Cerebellar cortex (tissue), 1 donor: ENCODE measurements at regions not wholly inside any gene's neighbourhood (a gene's known extent, or its start where the extent isn't known, plus 50 kb on each side); places are given as distances from the start of the nearest gene placed in this dataset.
"Not testable (repeated sequence)": the region's sequence is repeated elsewhere in the genome, so short reads cannot be mapped to it uniquely, and the experiment has no call there.

Experiments used
- DNase-seq: peaks from one replicate; pipeline ENCODE4 v3.0.0-alpha.2; 2015; ENCODE audit warnings: low spot score

DNA sequence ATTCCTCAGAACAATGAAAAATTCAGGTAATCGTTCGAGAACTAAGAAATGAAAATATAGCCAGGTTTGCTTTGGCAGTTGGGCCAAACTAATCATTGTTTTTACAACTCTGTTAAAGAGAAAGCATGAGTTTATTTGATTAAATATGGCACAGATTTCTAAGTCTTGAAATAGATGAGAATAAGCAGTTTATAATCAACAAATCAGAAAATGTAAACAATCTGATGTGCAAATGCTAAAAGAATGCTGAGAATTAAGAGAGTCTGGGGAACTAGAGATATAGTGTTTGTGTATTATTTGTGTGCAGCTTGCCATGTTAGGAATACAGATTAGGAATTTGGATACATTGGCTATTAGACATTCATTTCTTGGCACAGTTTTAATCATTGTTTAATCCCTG, 212.5 kb downstream of the TANC2 start:
- no peak for DNase-seq

DNA sequence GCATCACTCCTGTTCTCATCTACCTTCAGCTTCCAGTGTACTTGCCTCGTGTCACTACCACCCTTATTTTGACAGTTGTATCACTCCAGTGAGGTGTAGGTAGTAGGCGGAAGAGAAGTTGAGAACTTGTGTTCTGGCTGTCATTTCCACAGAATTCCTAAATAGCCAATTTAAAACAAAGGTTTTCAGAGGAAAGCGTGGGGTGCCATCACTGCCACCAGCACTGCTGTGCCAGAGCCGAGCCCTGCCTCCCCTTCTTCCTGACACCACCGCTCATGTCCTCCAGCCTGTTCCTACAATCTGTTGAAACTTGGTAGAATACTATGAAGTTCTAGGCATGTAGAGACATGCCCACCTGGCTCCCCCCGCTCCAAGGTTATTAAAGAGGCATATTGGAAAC, 215.8 kb downstream of the TANC2 start:
- no peak for DNase-seq

DNA sequence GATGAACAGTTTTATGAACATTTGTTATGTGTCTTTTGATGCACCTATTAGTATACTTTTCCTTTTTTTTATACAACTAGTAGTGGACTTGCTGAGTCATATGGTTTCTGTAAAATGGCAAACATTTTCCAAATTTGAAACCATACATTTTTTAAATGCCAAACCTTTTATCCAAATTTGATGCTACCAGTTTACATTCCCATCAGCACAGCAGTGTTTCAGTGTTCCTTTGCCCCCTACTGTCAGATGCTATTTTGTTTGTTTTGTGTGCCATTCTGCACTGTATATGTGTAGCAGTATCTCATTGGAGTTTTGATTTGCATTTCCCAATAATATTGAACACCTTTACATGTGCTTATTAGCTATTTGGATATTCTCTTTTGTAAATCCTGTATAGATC, 219.4 kb downstream of the TANC2 start:
- no peak for DNase-seq

DNA sequence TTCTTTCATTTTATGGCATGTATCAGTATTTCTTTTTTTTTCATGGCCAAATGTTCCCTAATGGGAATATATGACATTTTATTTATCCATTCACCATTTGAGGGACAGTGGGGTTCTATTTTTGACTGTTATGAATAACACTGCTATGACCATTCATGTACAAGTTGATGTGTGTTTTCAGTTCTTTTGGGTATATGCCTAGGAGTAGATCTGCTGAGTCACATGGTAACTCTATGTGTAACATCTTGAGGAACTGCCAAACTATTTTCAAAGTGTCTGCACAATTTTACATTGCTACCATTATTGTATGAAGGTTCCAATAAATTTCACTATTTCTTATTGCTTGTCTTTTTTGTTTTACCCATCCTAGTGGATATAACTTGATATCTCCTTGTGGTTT, 223.0 kb downstream of the TANC2 start:
- DNase-seq, result no peak

DNA sequence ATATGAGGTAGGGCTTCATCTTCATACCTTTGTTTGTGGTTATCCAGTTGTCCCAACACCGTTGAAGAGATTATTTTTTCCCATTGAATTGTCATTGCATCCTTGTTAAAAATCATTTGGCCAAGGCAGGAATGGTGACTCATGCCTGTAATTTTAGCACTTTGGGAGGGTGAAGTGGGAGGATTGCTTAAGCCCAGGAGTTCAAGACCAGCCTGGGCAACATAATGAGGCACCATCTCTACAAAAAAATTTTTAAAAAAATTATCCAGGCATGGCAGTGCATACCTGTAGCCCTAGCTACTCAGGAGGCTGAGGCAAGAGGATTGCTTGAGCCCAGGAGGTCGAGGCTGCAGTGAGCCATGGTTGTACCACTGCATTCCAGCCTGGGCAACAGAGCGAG, 223.9 kb downstream of the TANC2 start:
- DNase-seq, result no peak

DNA sequence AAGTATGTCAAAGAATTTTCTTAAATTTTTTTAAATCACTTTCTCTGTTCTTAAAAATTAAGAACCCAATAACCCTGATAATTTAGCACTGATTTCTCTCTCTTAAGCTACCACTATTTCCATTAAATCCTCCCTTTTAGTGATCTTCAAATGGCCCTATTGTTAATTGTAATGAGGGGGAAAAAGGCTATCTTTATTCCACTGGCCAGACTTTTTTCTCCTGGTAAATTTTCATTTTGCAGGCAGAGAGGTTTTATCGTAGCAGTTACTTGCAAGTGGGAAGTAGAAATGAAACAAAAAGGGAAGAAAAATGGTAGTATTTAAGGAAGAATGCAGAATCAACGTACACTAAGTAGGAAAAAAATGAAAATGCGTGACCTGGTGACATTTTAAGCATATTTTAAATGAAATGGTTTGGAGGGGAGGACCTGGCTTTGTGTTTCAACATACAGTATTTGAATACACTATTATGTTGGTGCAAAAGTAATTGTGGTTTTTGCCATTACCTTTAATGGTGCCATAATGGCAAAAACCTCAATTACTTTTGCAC, 224.9 kb downstream of the TANC2 start:
- DNase-seq, result no peak

DNA sequence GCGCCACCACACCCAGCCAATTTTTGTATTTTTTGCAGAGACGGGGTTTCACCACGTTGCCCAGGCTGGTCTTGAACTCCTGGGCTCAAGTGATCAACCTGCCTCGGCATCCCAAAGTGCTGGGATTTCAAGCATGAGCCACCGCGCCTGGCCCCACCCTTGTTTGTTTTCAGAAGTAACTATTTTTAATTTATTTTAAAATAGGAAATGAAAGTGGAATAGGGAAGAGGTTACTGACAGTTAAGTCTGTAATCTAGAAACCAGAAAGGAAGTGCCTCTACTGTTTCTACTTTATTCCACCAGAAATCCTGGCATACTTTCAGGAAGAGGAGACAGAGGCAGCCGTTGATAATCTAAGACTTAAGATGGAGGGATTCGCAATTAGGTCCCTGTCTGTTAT, 225.6 kb downstream of the TANC2 start:
- no peak for DNase-seq

DNA sequence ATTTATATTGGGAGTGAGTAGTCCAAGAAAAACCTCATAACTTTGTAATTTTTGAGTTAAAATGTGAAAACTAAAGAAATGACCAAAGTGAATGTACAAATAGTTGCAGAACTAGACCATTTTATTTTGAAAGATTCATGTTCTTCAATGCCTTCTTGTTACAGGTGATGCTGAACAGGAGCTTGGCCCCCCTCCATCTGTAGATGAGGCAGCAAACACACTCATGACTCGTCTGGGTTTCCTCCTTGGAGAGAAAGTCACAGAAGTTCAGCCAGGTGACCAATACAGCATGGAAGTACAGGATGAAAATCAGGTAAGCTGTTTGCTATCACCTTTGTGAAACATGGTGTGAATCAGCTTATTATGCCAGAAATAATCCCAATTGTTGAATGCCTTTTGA, 227.8 kb downstream of the TANC2 start:
- DNase-seq, result no peak

DNA sequence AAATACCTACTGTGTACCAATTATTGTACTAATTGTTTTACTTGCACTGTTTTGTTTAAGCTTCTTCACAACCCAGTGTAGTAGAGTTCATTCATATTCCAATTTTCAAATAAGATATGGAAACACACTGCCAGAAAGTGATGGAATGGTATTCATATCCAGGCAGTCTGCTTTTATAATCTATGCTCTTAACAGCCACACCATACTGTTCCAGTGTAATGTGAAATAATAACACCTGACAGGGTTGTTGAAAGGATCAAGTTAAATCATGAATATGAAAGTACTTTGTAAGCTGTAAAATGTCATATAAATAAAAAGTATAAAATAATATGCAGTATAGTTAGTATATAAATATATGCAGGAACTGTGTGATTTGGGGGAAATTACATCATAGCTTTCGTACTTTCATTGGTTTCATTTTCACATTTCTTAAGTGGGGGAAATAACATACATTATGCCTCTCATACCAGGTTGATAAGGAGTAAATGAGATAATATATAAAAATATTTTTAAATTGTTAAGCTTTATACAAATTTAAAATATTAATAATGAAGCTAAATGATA, 230.8 kb downstream of the TANC2 start:
- DNase-seq, result no peak

DNA sequence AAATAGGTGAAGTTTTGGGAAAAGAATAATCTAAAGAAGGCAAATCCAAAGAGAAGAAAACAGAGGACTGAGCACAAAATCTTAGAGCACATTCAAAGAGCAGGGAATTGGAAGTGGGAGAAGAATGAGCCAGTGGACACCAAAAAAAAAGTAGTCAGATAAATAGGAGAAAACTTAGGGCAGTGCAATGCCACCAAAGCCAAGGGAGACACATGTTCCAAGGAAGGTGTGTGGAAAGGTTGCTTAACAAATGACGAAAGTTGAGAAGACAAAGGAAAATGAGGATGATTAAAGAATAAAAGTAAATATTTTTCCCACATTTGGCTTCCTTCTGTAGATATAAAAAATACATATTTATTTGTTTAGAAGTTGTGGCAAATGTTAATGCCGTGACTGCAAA, 237.6 kb downstream of the TANC2 start:
- no peak for DNase-seq

DNA sequence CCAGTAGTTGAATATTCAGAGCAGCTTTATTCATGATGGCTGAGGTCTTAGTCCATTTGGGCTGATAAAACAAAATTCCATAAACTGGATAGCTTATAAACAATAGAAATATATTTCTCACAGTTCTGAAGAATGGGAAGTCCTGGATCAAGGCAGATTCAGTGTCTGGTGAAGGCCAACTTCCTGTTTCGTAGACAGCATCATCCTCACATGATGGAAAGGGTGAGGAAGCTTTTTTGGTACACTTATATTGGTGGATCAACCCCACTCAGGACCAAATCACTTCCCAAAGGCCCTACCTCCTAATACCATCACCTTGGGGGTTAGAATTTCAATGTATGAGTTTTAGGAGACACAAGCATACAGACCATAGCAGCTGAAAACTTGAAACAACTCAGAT, 224.2 kb downstream of the CYB561 start:
- no peak for DNase-seq

DNA sequence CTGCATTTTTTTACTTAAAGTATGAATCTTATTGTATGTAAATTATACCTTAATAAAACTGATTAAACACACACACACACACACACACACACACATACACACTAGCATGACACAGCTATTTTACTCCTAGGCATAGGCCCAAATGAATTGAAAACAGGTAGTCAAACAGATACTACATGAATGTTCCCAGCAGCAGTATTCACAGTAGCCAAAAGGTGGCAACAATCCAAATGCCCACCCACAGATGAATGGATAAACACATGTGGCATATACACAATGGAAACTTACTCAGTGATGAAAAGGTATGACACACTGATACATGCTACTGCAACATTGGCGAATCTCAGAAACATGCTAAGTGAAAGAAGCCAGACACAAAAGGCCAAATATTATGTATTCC, 223.5 kb downstream of the CYB561 start:
- DNase-seq, result no peak

DNA sequence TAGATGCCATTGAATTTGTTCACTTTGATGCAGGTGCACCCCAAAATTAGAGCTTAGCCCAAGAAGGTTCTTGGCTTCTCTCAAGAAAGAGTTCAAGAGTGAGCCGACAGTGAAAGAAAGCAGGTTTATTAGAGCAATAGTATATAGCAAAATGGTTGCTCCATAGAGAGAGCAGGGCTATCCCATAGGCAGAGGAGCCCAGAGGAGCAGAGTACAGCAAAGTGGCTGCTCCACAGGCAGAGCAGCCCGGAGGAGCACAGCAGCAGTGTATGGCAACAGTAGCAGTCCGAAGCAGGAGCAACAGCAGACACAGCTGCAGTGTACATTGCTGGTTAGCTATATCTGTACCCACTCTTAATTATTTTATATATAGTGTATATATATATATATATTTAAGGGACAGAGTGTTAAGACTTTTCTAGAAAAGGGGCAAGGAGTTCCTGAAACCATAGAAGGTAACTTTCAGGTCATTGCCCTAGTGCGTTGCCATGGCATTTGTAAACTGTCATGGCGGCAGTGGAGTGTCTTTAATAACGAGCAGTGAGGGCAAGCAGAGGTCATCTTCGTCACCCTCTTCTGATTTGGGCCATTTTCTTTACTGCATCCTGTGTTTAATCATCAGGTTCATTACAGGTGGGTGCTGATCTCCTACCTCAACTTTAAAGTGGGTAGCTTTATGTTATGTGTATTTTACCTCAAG, 222.7 kb downstream of the CYB561 start:
- no peak for DNase-seq

DNA sequence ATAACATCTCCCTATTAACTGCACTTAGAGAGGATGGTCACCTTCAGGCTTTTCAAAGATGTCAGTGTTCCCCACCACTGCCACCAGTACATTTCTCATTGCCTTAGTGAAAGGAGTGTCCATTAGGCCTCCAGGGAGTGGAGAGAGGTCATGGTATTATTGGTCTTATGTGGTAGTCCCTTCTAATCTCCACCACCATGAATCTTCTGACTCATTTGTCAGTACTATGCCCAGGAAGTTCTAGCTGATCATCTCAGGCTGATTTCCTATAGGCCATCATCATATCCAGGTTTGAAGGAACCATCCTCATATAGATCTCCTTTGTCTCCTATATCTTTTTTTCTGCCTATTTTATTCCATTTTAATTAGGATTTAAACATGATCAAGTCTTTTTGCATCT, 221.5 kb downstream of the CYB561 start:
- no peak for DNase-seq

DNA sequence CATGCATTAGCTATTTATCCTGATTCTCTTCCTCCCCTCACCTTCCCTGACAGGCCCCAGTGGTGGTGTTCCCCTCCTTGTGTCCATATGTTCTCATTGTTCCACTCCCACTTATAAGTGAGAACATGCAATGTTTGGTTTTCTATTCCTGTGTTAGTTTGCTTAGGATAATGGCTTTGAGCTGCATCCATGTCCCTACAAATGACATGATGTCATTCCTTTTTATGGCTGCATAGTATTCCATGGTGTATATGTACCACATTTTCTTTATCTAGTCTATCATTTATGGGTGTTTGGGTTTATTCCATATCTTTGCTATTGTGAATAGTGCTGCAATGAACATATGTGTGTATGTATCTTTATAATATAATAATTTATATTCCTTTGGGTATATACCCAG, 219.4 kb downstream of the CYB561 start:
- DNase-seq, result not testable (repeated sequence)

DNA sequence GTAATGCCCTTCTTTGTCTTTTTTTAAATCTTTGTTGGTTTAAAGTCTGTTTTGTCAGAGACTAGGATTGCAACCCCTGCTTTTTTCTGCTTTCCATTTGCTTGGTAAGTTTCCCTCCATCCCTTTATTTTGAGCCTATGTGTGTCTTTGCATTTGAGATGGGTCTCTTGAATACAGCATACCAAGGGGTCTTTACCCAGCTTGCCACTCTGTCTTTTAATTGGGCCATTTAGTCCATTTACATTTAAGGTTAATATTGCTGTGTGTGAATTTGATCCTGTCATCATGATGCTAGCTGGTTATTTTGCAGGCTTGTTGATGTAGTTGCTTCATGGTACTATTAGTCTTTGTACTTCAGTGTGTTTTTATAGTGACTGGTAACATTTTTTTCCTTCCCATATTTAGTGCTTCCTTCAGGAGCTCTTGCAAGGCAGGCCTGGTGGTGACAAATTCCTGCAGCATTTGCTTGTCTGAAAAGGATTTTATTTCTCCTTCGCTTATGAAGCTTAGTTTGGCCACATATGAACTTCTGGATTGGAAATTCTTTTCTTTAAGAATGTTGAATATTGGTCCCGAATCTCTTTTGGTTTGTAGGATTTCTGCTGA, 215.0 kb downstream of the CYB561 start:
- DNase-seq, result not testable (repeated sequence)

DNA sequence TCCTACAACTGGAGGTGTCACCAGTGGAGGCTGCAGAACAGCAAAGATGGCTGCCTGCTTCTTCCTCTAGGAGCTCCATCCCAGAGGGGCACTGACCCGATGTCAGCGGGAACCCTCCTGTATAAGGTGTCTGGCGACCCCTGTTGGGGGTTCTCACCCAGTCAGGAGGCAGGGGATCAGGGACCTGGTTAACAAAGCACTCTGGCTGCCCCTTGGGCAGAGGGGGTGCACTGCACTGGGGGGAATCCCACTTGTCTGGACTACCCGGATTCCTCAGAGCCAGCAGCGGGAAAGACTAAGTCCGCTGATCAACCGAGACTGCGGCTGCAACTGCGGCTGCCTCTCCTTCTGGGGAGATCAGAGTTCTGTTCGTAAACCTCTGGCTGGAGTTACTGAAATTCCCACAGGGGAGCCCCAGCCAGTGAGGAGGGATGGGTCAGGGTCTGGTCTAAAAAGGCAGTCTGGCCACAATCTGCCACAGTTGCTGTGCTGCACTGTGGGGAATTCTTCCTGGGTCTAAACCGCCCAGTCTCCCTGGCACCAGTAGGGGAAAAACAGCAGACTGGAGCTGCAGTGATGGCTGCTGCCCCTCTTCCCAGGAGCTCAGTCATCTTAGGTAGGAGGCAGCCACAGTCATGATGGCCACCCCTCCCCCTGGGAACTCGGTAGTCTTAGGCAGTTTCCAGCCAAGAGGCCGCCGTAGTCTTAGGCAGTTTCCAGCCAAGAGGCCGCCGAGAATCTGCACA, 213.4 kb downstream of the CYB561 start:
- DNase-seq, result no peak

DNA sequence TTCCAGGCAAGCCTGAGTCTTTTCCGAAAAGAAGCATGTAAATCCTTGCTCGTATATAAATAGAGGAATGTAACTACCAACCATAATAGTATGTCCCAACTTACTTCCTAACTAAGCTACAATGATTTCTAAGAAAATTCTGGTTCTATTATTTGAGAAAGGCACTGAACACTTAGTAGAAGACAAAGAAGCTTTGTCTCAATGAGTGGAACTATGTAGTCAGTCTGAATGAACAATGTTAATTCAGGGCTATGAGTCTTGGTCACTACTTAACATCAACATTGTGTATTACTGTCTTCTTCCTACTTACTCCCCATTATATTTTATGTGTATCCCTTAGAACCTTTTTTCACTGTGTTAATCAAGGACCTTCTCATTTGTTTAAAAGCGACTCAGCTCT, 206.0 kb downstream of the CYB561 start:
- DNase-seq, result no peak

DNA sequence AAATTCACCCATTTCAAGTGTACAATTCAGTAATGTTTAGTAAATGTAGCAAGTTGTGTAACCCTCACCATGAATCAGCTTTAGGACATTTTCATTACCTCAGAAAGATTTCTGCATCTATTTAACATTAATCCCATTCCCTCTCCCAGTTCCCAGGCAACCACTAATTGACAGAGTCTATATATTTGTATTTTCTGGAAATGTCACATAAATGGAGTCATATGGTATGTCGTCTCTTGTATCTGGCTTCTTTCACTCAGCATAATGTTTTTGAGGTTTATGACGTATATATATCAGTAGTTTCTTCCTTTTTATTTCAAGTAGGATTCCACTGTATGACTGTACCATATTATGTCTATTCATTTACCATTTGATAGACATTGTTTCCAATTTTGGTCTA, 199.8 kb downstream of the CYB561 start:
- DNase-seq, result no peak

DNA sequence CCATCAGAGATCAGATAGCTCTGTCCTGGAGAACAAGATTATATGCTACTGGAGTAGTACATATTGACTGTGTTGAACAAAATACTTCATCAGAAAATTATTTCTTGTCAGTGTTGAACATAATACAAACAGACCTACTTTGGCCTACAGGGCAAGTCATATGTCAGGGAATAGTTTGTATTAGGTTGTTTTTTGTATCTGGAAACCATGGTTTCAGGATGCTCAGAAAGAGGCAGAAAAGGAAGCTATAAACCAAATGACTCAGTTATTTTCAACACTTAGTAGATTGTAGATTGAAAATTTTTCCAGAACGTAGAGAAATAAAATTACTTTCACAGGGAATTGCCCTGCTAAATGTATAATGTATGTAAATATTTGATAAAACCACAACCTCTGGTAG, 198.4 kb downstream of the CYB561 start:
- no peak for DNase-seq

DNA sequence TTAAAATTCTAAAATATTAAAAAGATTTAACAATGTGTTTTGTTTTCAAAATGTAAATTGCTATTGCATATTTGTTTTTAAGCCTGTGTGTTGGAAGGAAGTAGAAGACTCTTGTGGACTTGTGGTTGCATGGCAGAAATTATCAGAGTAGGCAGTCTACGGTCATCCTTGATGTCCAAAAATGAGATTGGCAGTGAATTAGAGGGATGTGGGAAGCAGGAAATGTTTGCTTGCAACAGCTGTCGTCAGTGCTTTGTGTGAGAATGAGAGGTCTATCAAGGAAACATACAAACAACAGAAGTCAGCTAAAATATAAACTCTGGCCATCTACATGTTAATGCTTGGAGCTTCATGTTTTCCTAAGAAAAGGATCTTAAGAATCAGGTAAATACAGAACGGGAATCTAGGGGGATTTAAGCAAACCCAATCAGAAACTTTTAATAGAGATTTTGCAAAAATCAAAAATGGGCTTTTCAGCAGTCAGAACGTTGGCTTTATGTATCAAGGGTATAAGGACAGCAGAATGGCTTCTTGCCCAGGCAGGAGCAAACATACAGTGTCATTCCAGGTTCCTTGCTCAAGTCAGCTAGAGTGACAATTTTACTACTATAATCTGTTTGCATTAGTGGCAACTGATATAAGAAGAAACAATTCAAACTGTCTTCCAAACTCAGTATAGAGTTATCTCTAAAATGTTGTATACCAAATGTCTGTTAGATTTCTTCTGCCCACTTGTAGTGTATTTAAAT, 196.7 kb downstream of the CYB561 start:
- DNase-seq, result no peak

DNA sequence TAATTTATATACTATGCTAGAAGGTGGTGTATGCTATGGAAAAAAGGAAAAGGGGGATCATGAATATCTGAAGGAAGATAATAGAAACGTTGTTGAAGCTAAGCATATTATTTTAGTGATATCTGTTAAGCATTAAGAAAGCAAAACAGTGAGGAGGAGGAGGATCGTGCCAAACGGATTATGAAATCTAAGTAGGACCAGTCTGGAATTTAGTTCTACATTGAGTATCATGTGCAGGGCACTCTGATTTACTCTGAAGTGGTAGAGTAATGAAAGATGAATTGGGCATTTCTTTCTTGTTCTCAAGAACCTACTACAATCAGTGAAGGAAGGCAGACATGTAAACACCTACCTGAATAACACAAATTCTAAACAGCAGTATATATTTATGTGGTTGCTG, 195.3 kb downstream of the CYB561 start:
- DNase-seq, result no peak
